Adipocyte (in vitro differentiated cells): ENCODE measurements at regions not wholly inside any gene's neighbourhood (a gene's known extent, or its start where the extent isn't known, plus 50 kb on each side); places are given as distances from the start of the nearest gene placed in this dataset.
"Not testable (repeated sequence)": the region's sequence is repeated elsewhere in the genome, so short reads cannot be mapped to it uniquely, and the experiment has no call there.

Source experiments
- DNase-seq: peaks from one replicate; pipeline ENCODE4 v3.0.0-alpha.2; 2015; ENCODE audit warnings: low read depth
- H3K27me3 ChIP-seq: replicated peaks from 2 replicates; pipeline ENCODE4 v1.7.0; 2013; ENCODE audit warnings: mild to moderate bottlenecking, low read length, moderate library complexity; ENCODE audit not compliant: control insufficient read depth, insufficient read depth
- H3K36me3 ChIP-seq: 2 replicates; pipeline ENCODE4 v1.7.0; 2013; ENCODE audit warnings: low read length, mild to moderate bottlenecking, moderate library complexity; ENCODE audit not compliant: control insufficient read depth, insufficient read depth, severe bottlenecking
- H3K4me1 ChIP-seq: 2 replicates; pipeline ENCODE4 v1.7.0; 2013; ENCODE audit warnings: mild to moderate bottlenecking, low read length, moderate library complexity; ENCODE audit not compliant: control insufficient read depth, insufficient read depth
- H3K4me3 ChIP-seq: 2 replicates; pipeline ENCODE4 v1.7.0; 2013; ENCODE audit warnings: mild to moderate bottlenecking, low read length, moderate library complexity
- H3K9ac ChIP-seq: 2 replicates; pipeline ENCODE4 v1.7.0; 2013; ENCODE audit warnings: mild to moderate bottlenecking, low read length, moderate library complexity
- H3K9me3 ChIP-seq: 2 replicates; pipeline ENCODE4 v1.7.0; 2013; ENCODE audit warnings: mild to moderate bottlenecking, low read length, moderate library complexity; ENCODE audit not compliant: control insufficient read depth

- no peaks in the 10 kb centered on the region for H3K36me3 ChIP-seq
- no peak overlapping the region for H3K9ac ChIP-seq
- no peaks in the 10 kb centered on the region for H3K9me3 ChIP-seq
- H3K4me3 ChIP-seq, result no peak overlapping the region
- DNase-seq, result peak; percentile 21
- H3K4me1 ChIP-seq, result peaks cover 24% of the 10 kb centered on the region
- H3K27me3 ChIP-seq, result no peaks in the 10 kb centered on the region
Measured at GRCh38 chr12:92414170-92415070, 268.8 kb upstream of the BTG1 start.

DNA sequence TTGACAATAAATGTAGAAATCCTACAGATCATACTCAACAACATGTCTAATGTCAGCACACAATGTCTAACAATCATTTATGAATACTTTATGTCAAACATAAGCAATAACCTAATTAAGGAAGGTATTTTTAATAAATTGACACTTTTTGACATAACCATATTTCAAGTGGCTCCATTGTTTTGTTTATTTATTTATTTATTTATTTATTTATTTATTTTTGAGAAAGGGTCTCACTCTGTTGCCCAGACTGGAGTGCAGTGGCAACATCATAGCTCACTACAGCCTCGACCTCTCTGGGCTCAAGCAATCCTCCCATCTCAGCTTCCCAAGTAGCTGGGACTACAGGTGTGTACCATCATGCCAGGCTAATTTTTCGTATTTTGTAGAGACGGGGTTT is 267.6 kb upstream of the BTG1 start:
- no peak overlapping the region for H3K4me3 ChIP-seq
- no peaks in the 10 kb centered on the region for H3K36me3 ChIP-seq
- no peak for DNase-seq
- peaks cover 15% of the 10 kb centered on the region for H3K4me1 ChIP-seq
- peaks cover 3% of the 10 kb centered on the region for H3K9me3 ChIP-seq
- no peak overlapping the region for H3K9ac ChIP-seq
- H3K27me3 ChIP-seq, result no peaks in the 10 kb centered on the region

GRCh38 chr12:92412856-92413255 is 267.2 kb upstream of the BTG1 start:
- H3K36me3 ChIP-seq, result no peaks in the 10 kb centered on the region
- DNase-seq, result peak; percentile 5
- peaks cover 15% of the 10 kb centered on the region for H3K4me1 ChIP-seq
- H3K9ac ChIP-seq, result no peak overlapping the region
- no peak overlapping the region for H3K4me3 ChIP-seq
- H3K27me3 ChIP-seq, result no peaks in the 10 kb centered on the region
- peaks cover 3% of the 10 kb centered on the region for H3K9me3 ChIP-seq

DNA sequence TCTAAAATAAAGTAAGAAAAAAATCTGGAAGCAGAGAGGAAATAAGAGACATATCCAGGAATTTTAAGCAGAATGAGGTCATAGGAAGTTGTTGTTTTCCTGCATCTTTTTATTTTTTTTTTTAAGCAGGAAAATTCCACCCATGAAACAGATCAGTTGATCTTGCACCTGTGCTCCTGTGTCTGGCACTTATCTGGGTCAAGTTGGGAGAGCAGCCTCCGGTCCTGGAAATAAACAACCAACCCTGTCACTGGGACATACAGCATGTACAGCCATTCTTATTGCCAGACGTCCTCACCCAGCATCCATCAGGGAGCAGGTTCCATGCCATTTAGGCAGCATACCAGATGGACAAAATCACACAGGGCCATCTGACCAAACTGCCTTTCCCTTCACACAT is 266.0 kb upstream of the BTG1 start:
- no peak overlapping the region for H3K9ac ChIP-seq
- H3K27me3 ChIP-seq, result no peaks in the 10 kb centered on the region
- H3K4me1 ChIP-seq, result peaks cover 15% of the 10 kb centered on the region
- DNase-seq, result no peak
- H3K36me3 ChIP-seq, result no peaks in the 10 kb centered on the region
- H3K4me3 ChIP-seq, result no peak overlapping the region
- peaks cover 3% of the 10 kb centered on the region for H3K9me3 ChIP-seq

GRCh38 chr12:92408072-92408900 is 262.6 kb upstream of the BTG1 start:
- no peaks in the 10 kb centered on the region for H3K27me3 ChIP-seq
- no peak overlapping the region for H3K4me3 ChIP-seq
- peaks cover 7% of the 10 kb centered on the region for H3K4me1 ChIP-seq
- no peak overlapping the region for H3K9ac ChIP-seq
- no peaks in the 10 kb centered on the region for H3K36me3 ChIP-seq
- H3K9me3 ChIP-seq, result peaks cover 3% of the 10 kb centered on the region
- peak; percentile 19 for DNase-seq

GRCh38 chr12:92406404-92407070 is 260.9 kb upstream of the BTG1 start:
- H3K36me3 ChIP-seq, H3K4me3 ChIP-seq, H3K27me3 ChIP-seq, H3K9ac ChIP-seq, H3K4me1 ChIP-seq, DNase-seq, H3K9me3 ChIP-seq: not testable (repeated sequence)

GRCh38 chr12:92405801-92406251 is 260.2 kb upstream of the BTG1 start:
- H3K9ac ChIP-seq, H3K36me3 ChIP-seq, H3K27me3 ChIP-seq, H3K4me1 ChIP-seq, H3K9me3 ChIP-seq, H3K4me3 ChIP-seq, DNase-seq: not testable (repeated sequence)

GRCh38 chr12:92404921-92405320 is 259.3 kb upstream of the BTG1 start:
- no peak overlapping the region for H3K4me3 ChIP-seq
- H3K9ac ChIP-seq, result no peak overlapping the region
- DNase-seq, result no peak
- no peaks in the 10 kb centered on the region for H3K36me3 ChIP-seq
- H3K4me1 ChIP-seq, result no peaks in the 10 kb centered on the region
- no peaks in the 10 kb centered on the region for H3K27me3 ChIP-seq
- H3K9me3 ChIP-seq, result peaks cover 3% of the 10 kb centered on the region

GRCh38 chr12:92404259-92404894 is 258.7 kb upstream of the BTG1 start:
- Histone ChIP-seq H3K9me3 (peaks cover 3% of the 10 kb centered on the region), H3K4me3 (no peak overlapping the region), H3K9ac (no peak overlapping the region), H3K4me1 (no peaks in the 10 kb centered on the region), H3K27me3 (no peaks in the 10 kb centered on the region), H3K36me3 (no peaks in the 10 kb centered on the region)
- no peak for DNase-seq

DNA sequence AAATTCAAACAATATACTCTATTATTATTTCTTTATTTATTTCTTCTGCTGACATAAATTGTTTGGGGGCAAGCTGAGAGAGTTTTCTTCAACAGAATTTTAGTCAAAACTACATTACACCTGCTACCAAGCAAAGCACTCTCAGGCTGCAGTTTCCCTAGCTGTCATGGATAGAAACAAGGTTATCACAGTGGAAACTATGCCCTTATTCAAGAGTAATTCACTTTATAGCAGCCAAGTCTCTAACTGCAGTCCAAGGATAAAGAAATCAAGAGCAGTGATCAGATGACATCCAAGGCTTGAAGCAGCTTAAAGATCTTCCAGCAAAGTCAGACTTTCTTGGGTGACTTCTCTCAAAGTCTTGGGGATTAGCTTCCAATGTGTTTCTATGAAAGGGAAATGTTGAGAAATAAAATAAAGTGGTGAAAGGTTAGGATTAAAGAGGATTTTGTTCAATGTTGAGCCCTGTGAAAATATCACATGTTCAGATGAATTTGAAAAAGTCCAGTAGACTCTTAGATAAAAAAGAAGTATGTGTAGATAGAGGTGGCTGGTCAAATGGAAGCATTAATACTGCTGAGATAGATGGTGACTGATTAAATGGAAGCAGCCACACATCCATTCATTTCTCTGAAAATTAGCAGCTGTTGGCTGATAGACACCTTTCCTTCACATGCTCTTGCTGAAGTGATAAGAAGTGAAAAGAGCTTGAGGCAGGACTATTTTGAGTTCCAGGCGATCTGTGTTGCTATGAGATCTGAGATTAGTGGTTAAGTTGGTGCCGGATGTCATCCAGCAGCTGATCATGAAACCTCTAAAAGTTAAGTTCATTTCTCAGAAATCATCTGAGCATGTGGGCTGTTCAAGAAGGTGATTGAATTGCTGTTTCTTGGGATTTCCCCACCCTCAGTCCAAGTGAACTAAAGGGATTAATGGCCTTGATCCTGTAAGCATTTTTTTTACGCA is 257.8 kb upstream of the BTG1 start:
- no peak for DNase-seq
- H3K36me3 ChIP-seq, result no peaks in the 10 kb centered on the region
- peaks cover under 1% of the 10 kb centered on the region for H3K9me3 ChIP-seq
- H3K27me3 ChIP-seq, result no peaks in the 10 kb centered on the region
- no peak overlapping the region for H3K9ac ChIP-seq
- H3K4me3 ChIP-seq, result no peak overlapping the region
- H3K4me1 ChIP-seq, result no peaks in the 10 kb centered on the region
